ENCODE measurements at regions not wholly inside any gene's neighbourhood (a gene's known extent, or its start where the extent isn't known, plus 50 kb on each side); places are given as distances from the start of the nearest gene placed in this dataset.

DNA sequence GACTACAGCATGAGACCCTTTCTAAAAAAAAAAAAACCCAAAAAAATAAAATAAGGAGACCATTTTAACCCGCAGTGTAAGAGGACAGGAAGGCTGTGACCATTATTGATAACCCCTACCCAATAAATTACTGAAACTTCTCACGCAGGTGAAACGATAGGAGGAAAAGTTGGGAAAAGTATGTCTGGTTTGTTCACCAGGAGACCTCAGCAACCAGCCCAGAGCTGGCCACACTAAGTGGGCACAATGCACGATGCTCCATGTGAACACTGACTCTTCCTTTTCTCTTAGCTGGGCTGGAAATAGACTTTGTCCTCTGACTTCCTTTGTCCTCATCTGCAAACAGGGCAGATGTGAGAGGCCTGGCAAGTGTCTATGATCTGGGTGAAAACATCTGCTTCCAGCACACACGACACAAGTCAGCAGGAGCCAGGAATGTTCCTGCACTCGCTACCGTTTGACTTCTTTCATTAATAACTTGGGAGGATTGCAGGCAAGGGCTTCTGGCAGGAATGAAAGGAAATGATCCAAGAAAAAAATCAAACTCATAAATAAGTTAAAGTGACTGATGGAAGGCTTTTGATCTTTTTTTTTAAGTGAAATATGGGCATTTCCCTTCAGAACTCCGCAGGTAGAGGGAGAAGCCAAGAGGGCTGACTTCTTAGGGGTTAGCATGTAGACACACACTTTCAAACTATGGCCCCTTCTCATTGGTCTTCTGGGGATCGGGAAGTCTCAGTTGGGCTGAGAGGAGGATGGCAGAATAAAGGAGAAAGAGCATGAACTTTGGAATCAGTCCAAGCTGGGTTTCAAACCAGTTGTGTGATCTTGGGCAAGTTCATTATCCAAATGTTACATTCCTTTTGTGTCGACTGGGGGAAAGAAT lies 137.4 kb upstream of the MYCN start (continued):
- TF ChIP-seq, protein P1, sequence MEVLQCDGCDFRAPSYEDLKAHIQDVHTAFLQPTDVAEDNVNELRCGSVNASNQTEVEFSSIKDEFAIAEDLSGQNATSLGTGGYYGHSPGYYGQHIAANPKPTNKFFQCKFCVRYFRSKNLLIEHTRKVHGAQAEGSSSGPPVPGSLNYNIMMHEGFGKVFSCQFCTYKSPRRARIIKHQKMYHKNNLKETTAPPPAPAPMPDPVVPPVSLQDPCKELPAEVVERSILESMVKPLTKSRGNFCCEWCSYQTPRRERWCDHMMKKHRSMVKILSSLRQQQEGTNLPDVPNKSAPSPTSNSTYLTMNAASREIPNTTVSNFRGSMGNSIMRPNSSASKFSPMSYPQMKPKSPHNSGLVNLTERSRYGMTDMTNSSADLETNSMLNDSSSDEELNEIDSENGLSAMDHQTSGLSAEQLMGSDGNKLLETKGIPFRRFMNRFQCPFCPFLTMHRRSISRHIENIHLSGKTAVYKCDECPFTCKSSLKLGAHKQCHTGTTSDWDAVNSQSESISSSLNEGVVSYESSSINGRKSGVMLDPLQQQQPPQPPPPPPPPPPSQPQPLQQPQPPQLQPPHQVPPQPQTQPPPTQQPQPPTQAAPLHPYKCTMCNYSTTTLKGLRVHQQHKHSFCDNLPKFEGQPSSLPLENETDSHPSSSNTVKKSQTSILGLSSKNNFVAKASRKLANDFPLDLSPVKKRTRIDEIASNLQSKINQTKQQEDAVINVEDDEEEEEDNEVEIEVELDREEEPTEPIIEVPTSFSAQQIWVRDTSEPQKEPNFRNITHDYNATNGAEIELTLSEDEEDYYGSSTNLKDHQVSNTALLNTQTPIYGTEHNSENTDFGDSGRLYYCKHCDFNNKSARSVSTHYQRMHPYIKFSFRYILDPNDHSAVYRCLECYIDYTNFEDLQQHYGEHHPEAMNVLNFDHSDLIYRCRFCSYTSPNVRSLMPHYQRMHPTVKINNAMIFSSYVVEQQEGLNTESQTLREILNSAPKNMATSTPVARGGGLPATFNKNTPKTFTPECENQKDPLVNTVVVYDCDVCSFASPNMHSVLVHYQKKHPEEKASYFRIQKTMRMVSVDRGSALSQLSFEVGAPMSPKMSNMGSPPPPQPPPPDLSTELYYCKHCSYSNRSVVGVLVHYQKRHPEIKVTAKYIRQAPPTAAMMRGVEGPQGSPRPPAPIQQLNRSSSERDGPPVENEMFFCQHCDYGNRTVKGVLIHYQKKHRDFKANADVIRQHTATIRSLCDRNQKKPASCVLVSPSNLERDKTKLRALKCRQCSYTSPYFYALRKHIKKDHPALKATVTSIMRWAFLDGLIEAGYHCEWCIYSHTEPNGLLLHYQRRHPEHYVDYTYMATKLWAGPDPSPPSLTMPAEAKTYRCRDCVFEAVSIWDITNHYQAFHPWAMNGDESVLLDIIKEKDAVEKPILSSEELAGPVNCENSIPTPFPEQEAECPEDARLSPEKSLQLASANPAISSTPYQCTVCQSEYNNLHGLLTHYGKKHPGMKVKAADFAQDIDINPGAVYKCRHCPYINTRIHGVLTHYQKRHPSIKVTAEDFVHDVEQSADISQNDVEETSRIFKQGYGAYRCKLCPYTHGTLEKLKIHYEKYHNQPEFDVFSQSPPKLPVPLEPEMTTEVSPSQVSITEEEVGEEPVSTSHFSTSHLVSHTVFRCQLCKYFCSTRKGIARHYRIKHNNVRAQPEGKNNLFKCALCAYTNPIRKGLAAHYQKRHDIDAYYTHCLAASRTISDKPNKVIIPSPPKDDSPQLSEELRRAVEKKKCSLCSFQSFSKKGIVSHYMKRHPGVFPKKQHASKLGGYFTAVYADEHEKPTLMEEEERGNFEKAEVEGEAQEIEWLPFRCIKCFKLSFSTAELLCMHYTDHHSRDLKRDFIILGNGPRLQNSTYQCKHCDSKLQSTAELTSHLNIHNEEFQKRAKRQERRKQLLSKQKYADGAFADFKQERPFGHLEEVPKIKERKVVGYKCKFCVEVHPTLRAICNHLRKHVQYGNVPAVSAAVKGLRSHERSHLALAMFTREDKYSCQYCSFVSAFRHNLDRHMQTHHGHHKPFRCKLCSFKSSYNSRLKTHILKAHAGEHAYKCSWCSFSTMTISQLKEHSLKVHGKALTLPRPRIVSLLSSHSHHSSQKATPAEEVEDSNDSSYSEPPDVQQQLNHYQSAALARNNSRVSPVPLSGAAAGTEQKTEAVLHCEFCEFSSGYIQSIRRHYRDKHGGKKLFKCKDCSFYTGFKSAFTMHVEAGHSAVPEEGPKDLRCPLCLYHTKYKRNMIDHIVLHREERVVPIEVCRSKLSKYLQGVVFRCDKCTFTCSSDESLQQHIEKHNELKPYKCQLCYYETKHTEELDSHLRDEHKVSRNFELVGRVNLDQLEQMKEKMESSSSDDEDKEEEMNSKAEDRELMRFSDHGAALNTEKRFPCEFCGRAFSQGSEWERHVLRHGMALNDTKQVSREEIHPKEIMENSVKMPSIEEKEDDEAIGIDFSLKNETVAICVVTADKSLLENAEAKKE (CRISPR knock-in tag; IDR thresholded peaks at IDR 0.05), result no peak
- no peak for TF ChIP-seq STAT1 (IDR thresholded peaks at IDR 0.05; ENCODE audit: unreplicated experiment)
- TF ChIP-seq JUNB (IDR thresholded peaks at IDR 0.05; ENCODE audit: unreplicated experiment), result no peak
- no peak for TF ChIP-seq CREB1 (CRISPR knock-in tag; IDR thresholded peaks at IDR 0.05; ENCODE audit: low read depth)
- no peak for TF ChIP-seq EZH2 (IDR thresholded peaks at IDR 0.05; ENCODE audit: low read depth, unreplicated experiment)
- no peak for TF ChIP-seq POLR2AphosphoS5 (IDR thresholded peaks at IDR 0.05; ENCODE audit: low read depth)
- TF ChIP-seq, protein P2, sequence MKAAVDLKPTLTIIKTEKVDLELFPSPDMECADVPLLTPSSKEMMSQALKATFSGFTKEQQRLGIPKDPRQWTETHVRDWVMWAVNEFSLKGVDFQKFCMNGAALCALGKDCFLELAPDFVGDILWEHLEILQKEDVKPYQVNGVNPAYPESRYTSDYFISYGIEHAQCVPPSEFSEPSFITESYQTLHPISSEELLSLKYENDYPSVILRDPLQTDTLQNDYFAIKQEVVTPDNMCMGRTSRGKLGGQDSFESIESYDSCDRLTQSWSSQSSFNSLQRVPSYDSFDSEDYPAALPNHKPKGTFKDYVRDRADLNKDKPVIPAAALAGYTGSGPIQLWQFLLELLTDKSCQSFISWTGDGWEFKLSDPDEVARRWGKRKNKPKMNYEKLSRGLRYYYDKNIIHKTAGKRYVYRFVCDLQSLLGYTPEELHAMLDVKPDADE (IDR thresholded peaks at IDR 0.05), result no peak
- TF ChIP-seq, protein P3, sequence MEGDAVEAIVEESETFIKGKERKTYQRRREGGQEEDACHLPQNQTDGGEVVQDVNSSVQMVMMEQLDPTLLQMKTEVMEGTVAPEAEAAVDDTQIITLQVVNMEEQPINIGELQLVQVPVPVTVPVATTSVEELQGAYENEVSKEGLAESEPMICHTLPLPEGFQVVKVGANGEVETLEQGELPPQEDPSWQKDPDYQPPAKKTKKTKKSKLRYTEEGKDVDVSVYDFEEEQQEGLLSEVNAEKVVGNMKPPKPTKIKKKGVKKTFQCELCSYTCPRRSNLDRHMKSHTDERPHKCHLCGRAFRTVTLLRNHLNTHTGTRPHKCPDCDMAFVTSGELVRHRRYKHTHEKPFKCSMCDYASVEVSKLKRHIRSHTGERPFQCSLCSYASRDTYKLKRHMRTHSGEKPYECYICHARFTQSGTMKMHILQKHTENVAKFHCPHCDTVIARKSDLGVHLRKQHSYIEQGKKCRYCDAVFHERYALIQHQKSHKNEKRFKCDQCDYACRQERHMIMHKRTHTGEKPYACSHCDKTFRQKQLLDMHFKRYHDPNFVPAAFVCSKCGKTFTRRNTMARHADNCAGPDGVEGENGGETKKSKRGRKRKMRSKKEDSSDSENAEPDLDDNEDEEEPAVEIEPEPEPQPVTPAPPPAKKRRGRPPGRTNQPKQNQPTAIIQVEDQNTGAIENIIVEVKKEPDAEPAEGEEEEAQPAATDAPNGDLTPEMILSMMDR (conservative IDR thresholded peaks at IDR 0.05; ENCODE audit: low read depth in 2 of 2), result no peak

All from GM23338 (cell line).